Spleen (tissue), 7 donors: ENCODE measurements at regions not wholly inside any gene's neighbourhood (a gene's known extent, or its start where the extent isn't known, plus 50 kb on each side); places are given as distances from the start of the nearest gene placed in this dataset.

Source experiments
- CTCF ChIP-seq, 11 experiments: fragments of 200-600 bp in 7 of 11; fragments of 450-650 bp in 4 of 11; sonication (generic) in 4 of 11; IDR thresholded peaks in 8 of 11; conservative IDR thresholded peaks in 3 of 11; 1 replicate in 7 of 11; 2 replicates in 4 of 11; pipeline versions ENCODE4 v1.4.0 to v1.8.0; 2016 to 2021; ENCODE audit warnings: antibody characterized with exemption in 11 of 11, inconsistent platforms in 4 of 11, mild to moderate bottlenecking in 1 of 11
- POLR2A ChIP-seq, 3 donors: fragments of 450-650 bp; IDR thresholded peaks; one replicate each; pipeline ENCODE4 v1.5.1; 2017; ENCODE audit warnings: antibody characterized with exemption in 3 of 3, mild to moderate bottlenecking in 1 of 3
- POLR2AphosphoS5 ChIP-seq, 3 donors: sonication (generic); formaldehyde crosslinking; IDR thresholded peaks; one replicate each; pipeline ENCODE4 v1.5.1; 2017; ENCODE audit warnings: antibody characterized with exemption in 3 of 3
- donor health status: DM: no; HTN: no; CAD: no; lungs with moderate emphysema.
- donor health status: DM: no; HTN: no; CAD: no.
- donor health status: DM: no; HTN: no; CAD: no.

- no peak for TF ChIP-seq CTCF (IDR thresholded peaks at IDR 0.05 in 8 of 11, conservative IDR thresholded peaks at IDR 0.05 in 3 of 11)
- TF ChIP-seq POLR2AphosphoS5 (IDR thresholded peaks at IDR 0.05): no peak
- no peak for TF ChIP-seq POLR2A (IDR thresholded peaks at IDR 0.05)
Observed at GRCh38 chr1:95935719-95936118, 701.7 kb downstream of the RWDD3 start.
